Esophagus muscularis mucosa (tissue), 4 donors: ENCODE measurements at regions not wholly inside any gene's neighbourhood (a gene's known extent, or its start where the extent isn't known, plus 50 kb on each side); places are given as distances from the start of the nearest gene placed in this dataset.
"Not testable (repeated sequence)": the region's sequence is repeated elsewhere in the genome, so short reads cannot be mapped to it uniquely, and the experiment has no call there.

Experiments used
- CTCF ChIP-seq, 3 experiments: fragments of 200-600 bp in 2 of 3; fragments of 450-650 bp in 1 of 3; sonication (generic) in 2 of 3; IDR thresholded peaks; one replicate each; pipeline ENCODE4 v1.5.1; 2017 to 2019; ENCODE audit warnings: antibody characterized with exemption in 3 of 3, mild to moderate bottlenecking in 2 of 3, moderate library complexity in 1 of 3
- EP300 ChIP-seq: sonication (generic); formaldehyde crosslinking; IDR thresholded peaks from one replicate; pipeline ENCODE4 v1.6.1; 2017; ENCODE audit warnings: antibody characterized with exemption
- POLR2A ChIP-seq: fragments of 450-650 bp; IDR thresholded peaks from one replicate; pipeline ENCODE4 v1.6.1; 2017; ENCODE audit warnings: antibody characterized with exemption, moderate library complexity, mild to moderate bottlenecking, low read depth
- POLR2AphosphoS5 ChIP-seq, 2 donors: sonication (generic); formaldehyde crosslinking; IDR thresholded peaks; one replicate each; pipeline ENCODE4 v1.6.1; 2017; ENCODE audit warnings: antibody characterized with exemption in 2 of 2

- TF ChIP-seq CTCF (IDR thresholded peaks at IDR 0.05); POLR2A; POLR2AphosphoS5 (IDR thresholded peaks at IDR 0.05); EP300: not testable (repeated sequence)
Measured at GRCh38 chr5:21402089-21402488, 1414.1 kb upstream of the CDH18 start.
